Stimulated activated CD4-positive, alpha-beta T cell treated with anti-CD3 and anti-CD28 coated beads, TNF-alpha, amount 100 ng/mL, for 24 hours (primary cell): ENCODE measurements at regions not wholly inside any gene's neighbourhood (a gene's known extent, or its start where the extent isn't known, plus 50 kb on each side); places are given as distances from the start of the nearest gene placed in this dataset.
"Not testable (repeated sequence)": the region's sequence is repeated elsewhere in the genome, so short reads cannot be mapped to it uniquely, and the experiment has no call there.

Source experiments
- DNase-seq, 3 experiments: peaks; one replicate each; pipeline ENCODE4 v3.0.0-alpha.2; 2020; ENCODE audit warnings: low read depth in 3 of 3

- no peak for DNase-seq
Observed at GRCh38 chr13:50526661-50527071, 316.8 kb downstream of the DLEU7 start.

GRCh38 chr13:50527188-50527587 lies 316.3 kb downstream of the DLEU7 start:
- no peak for DNase-seq

- DNase-seq = no peak
Observed at GRCh38 chr13:50527612-50528509, 315.6 kb downstream of the DLEU7 start.

- no peak for DNase-seq
Observed at GRCh38 chr13:50529154-50529882, 314.2 kb downstream of the DLEU7 start.

GRCh38 chr13:50531917-50532899 lies 311.3 kb downstream of the DLEU7 start:
- DNase-seq = no peak

- no peak for DNase-seq
Observed at GRCh38 chr13:50535050-50535449, 308.4 kb downstream of the DLEU7 start.

GRCh38 chr13:50537029-50537428 lies 306.5 kb downstream of the DLEU7 start:
- DNase-seq = no peak

GRCh38 chr13:50539791-50540530 lies 303.5 kb downstream of the DLEU7 start:
- no peak for DNase-seq

- no peak for DNase-seq
Observed at GRCh38 chr13:50543141-50543540, 300.4 kb downstream of the DLEU7 start.

GRCh38 chr13:50543782-50544181 lies 299.7 kb downstream of the DLEU7 start:
- no peak for DNase-seq

GRCh38 chr13:50544211-50544610 lies 299.3 kb downstream of the DLEU7 start:
- DNase-seq = no peak

GRCh38 chr13:50547175-50547574 lies 296.3 kb downstream of the DLEU7 start:
- not testable (repeated sequence) for DNase-seq

- no peak for DNase-seq
Observed at GRCh38 chr13:50548586-50548985, 294.9 kb downstream of the DLEU7 start.

- no peak for DNase-seq
Observed at GRCh38 chr13:50549221-50549942, 294.1 kb downstream of the DLEU7 start.

- no peak for DNase-seq
Observed at GRCh38 chr13:50550151-50550550, 293.3 kb downstream of the DLEU7 start.

- DNase-seq = no peak
Observed at GRCh38 chr13:50552424-50552966, 291.0 kb downstream of the DLEU7 start.

GRCh38 chr13:50561739-50562138 lies 281.8 kb downstream of the DLEU7 start:
- DNase-seq = no peak

- no peak for DNase-seq
Observed at GRCh38 chr13:50566646-50567045, 276.8 kb downstream of the DLEU7 start.

- no peak for DNase-seq
Observed at GRCh38 chr13:50572129-50572528, 271.4 kb downstream of the DLEU7 start.

GRCh38 chr13:50573066-50573465 lies 270.4 kb downstream of the DLEU7 start:
- no peak for DNase-seq
